ENCODE measurements at regions not wholly inside any gene's neighbourhood (a gene's known extent, or its start where the extent isn't known, plus 50 kb on each side); places are given as distances from the start of the nearest gene placed in this dataset.

- TF ChIP-seq CTCF (conservative IDR thresholded peaks at IDR 0.05; ENCODE audit: low read depth, low read length) (no peak), EZH2phosphoT487 (IDR thresholded peaks at IDR 0.05; ENCODE audit: borderline replicate concordance, low read length) (no peak)
Observed at GRCh38 chr13:107822006-107822405, 393.3 kb downstream of the LIG4 start.

Data from PC-3 (cell line).